ENCODE measurements at regions not wholly inside any gene's neighbourhood (a gene's known extent, or its start where the extent isn't known, plus 50 kb on each side); places are given as distances from the start of the nearest gene placed in this dataset.

DNA sequence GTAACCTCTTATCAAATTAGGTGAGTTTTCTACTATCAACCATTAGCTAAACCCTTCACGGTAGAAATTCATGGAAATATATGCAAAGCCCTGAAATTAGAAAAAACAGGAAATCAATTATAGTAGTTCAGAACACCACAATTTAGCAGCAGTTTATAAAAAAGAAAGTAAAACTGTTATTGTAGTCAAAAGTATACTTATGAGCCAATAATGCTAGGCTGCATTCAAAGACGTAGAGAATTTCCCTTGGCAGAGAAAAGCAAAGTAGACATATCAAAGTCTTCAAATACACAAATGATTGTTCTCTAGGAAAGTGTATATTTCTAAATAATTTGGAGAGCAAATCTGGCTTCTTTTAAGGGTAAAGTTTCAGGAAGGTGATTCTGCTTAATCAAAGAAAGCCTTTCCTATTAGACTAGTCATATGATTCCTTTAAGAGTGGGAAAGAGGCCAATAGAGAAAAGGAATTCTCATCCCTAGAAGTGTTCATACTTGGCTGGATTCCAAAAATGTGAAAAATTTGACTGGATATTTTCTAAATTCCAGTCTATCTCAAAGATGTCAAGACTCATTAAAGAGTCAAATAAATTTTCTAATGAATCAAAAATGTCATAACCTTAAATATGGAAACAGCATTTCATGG lies 185.5 kb downstream of the SMC2 start:
- TF ChIP-seq HOXD1 (CRISPR knock-in tag; IDR thresholded peaks at IDR 0.05), result no peak
- TF ChIP-seq CREB1 (IDR thresholded peaks at IDR 0.05), result no peak
- no peak for TF ChIP-seq CREB1 (CRISPR knock-in tag; IDR thresholded peaks at IDR 0.05)
- no peak for TF ChIP-seq MATR3 (CRISPR knock-in tag; IDR thresholded peaks at IDR 0.05)
- TF ChIP-seq POLR2AphosphoS5 (IDR thresholded peaks at IDR 0.05; ENCODE audit: low read depth, low read length), result no peak
- TF ChIP-seq ZNF24 (IDR thresholded peaks at IDR 0.05), result no peak
- TF ChIP-seq TP53 (CRISPR knock-in tag; conservative IDR thresholded peaks at IDR 0.05), result no peak
- TF ChIP-seq, protein P1, sequence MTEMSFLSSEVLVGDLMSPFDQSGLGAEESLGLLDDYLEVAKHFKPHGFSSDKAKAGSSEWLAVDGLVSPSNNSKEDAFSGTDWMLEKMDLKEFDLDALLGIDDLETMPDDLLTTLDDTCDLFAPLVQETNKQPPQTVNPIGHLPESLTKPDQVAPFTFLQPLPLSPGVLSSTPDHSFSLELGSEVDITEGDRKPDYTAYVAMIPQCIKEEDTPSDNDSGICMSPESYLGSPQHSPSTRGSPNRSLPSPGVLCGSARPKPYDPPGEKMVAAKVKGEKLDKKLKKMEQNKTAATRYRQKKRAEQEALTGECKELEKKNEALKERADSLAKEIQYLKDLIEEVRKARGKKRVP (CRISPR knock-in tag; IDR thresholded peaks at IDR 0.05), result no peak
- no peak for TF ChIP-seq ZNF407 (CRISPR knock-in tag; IDR thresholded peaks at IDR 0.05; ENCODE audit: not compliant biosample characterization)
- TF ChIP-seq MAFF (IDR thresholded peaks at IDR 0.05; ENCODE audit: low read depth, low read length), result no peak
- TF ChIP-seq ETV6 (CRISPR knock-in tag; conservative IDR thresholded peaks at IDR 0.05), result no peak
- TF ChIP-seq NAIF1 (CRISPR knock-in tag; IDR thresholded peaks at IDR 0.05; ENCODE audit: borderline replicate concordance), result no peak
- TF ChIP-seq CTCF (CRISPR knock-in tag; IDR thresholded peaks at IDR 0.05), result no peak
- TF ChIP-seq, protein P2, sequence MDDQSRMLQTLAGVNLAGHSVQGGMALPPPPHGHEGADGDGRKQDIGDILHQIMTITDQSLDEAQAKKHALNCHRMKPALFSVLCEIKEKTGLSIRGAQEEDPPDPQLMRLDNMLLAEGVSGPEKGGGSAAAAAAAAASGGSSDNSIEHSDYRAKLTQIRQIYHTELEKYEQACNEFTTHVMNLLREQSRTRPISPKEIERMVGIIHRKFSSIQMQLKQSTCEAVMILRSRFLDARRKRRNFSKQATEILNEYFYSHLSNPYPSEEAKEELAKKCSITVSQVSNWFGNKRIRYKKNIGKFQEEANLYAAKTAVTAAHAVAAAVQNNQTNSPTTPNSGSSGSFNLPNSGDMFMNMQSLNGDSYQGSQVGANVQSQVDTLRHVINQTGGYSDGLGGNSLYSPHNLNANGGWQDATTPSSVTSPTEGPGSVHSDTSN (CRISPR knock-in tag; IDR thresholded peaks at IDR 0.05; ENCODE audit: borderline replicate concordance), result no peak
- TF ChIP-seq ESRRA (CRISPR knock-in tag; IDR thresholded peaks at IDR 0.05; ENCODE audit: low read depth), result no peak
